HCT116 (cell line): ENCODE measurements at regions not wholly inside any gene's neighbourhood (a gene's known extent, or its start where the extent isn't known, plus 50 kb on each side); places are given as distances from the start of the nearest gene placed in this dataset.

Experiments used
- ATAC-seq: fragments of 200-7000 bp; cut with Tn5 transposase; 2 replicates; pipeline ENCODE4 v1.9.1; 2020; ENCODE audit warnings: mild to moderate bottlenecking, moderate library complexity
- BruUV-seq: library from RNA; stranded (reverse); fragments of 400-500 nt; replicated peaks from 2 replicates; lab custom pipeline; 2021; lab: Mats Ljungman, UMichigan
- CTCF ChIA-PET: fragments of 300-600 bp; sonication (Branson Sonifier 250); formaldehyde crosslinking; loops from one replicate; lab custom pipeline; 2021; ENCODE audit warnings: antibody characterized with exemption; lab: Charles Lee
- POLR2A ChIA-PET: fragments of 300-600, 350-600 bp; sonication (Branson Sonifier 250); formaldehyde crosslinking; loops from one replicate; lab custom pipeline; 2021; ENCODE audit warnings: antibody characterized with exemption; lab: Charles Lee
- RAD21 ChIA-PET, 2 experiments: fragments of 300-600 bp; sonication (Branson Sonifier 250); formaldehyde crosslinking; loops; one replicate each; lab custom pipeline; 2023; ENCODE audit warnings: low total read pairs in 2 of 2; ENCODE audit not compliant: uncharacterized antibody in 2 of 2, unreplicated experiment in 2 of 2, low non-redundant PET in 1 of 2; lab: Charles Lee
- DNase-seq: peaks from one replicate; pipeline ENCODE4 v3.0.0-alpha.2; 2010; ENCODE audit warnings: low read depth, low spot score
- H2AFZ ChIP-seq: fragments of 200-600 bp; shearing (Covaris generic), sonication (generic); 2 replicates; pipeline ENCODE4 v1.6.1; 2017; ENCODE audit warnings: low read depth, mixed run types, mixed read lengths, antibody characterized with exemption, low read length; ENCODE audit not compliant: poor library complexity, severe bottlenecking
- H3K27ac ChIP-seq: 2 replicates; pipeline ENCODE4 v1.5.1; 2012; ENCODE audit warnings: low read depth, low read length
- H3K27me3 ChIP-seq: fragments of 200-600 bp; sonication (generic); 2 replicates; pipeline ENCODE4 v1.6.1; 2016; ENCODE audit warnings: mixed run types, low read length, mixed read lengths; ENCODE audit not compliant: insufficient read depth
- H3K36me3 ChIP-seq, 2 experiments: fragments of 200-500 bp in 1 of 2; fragments of 200-600 bp in 1 of 2; sonication (Bioruptor generic) in 1 of 2; sonication (generic) in 1 of 2; 2 replicates each; pipeline versions ENCODE4 v1.5.1 to v1.6.1; 2014 to 2016; ENCODE audit warnings: low read length in 2 of 2, inconsistent platforms in 1 of 2, mixed read lengths in 1 of 2, mixed run types in 1 of 2; ENCODE audit not compliant: insufficient read depth in 2 of 2, control insufficient read depth in 1 of 2
- H3K4me1 ChIP-seq, 2 experiments: fragments of 200-600 bp in 1 of 2; sonication (generic) in 1 of 2; 2 replicates each; pipeline versions ENCODE4 v1.5.1 to v1.6.1; 2012 to 2017; ENCODE audit warnings: low read length in 2 of 2, inconsistent platforms in 1 of 2, mild to moderate bottlenecking in 1 of 2, mixed read lengths in 1 of 2, mixed run types in 1 of 2, moderate library complexity in 1 of 2; ENCODE audit not compliant: insufficient read depth in 2 of 2, control insufficient read depth in 1 of 2
- H3K4me2 ChIP-seq: fragments of 200-600 bp; sonication (generic); 2 replicates; pipeline ENCODE4 v1.6.1; 2017; ENCODE audit warnings: mixed run types, low read length, mixed read lengths
- H3K4me3 ChIP-seq, 2 experiments: fragments of 200-600 bp in 1 of 2; sonication (generic) in 1 of 2; replicated peaks in 1 of 2; 2 replicates each; pipeline ENCODE4 v1.5.1; 2011 to 2016; ENCODE audit warnings: low read length in 2 of 2, control low read depth in 1 of 2, low read depth in 1 of 2, mild to moderate bottlenecking in 1 of 2, mixed read lengths in 1 of 2, mixed run types in 1 of 2
- H3K79me2 ChIP-seq: fragments of 200-600 bp; sonication (generic); 2 replicates; pipeline ENCODE4 v1.6.1; 2017; ENCODE audit warnings: mild to moderate bottlenecking, mixed run types, low read length, moderate library complexity, mixed read lengths; ENCODE audit not compliant: insufficient read depth
- H3K9ac ChIP-seq: fragments of 200-600 bp; sonication (generic); 2 replicates; pipeline ENCODE4 v1.6.1; 2016; ENCODE audit warnings: low read length, mixed read lengths
- H3K9me2 ChIP-seq: fragments of 200-600 bp; sonication (generic), shearing (Covaris generic); 2 replicates; pipeline ENCODE4 v1.6.1; 2017; ENCODE audit warnings: mixed run types, mild to moderate bottlenecking, moderate library complexity; ENCODE audit not compliant: insufficient read depth
- H3K9me3 ChIP-seq, 2 experiments: fragments of 200-500 bp in 1 of 2; fragments of 200-600 bp in 1 of 2; sonication (Bioruptor generic) in 1 of 2; sonication (generic) in 1 of 2; 2 replicates each; pipeline ENCODE4 v1.6.1; 2014 to 2017; ENCODE audit warnings: low read length in 2 of 2, mixed read lengths in 2 of 2, inconsistent platforms in 1 of 2, low read depth in 1 of 2, mild to moderate bottlenecking in 1 of 2, mixed run types in 1 of 2, moderate library complexity in 1 of 2; ENCODE audit not compliant: control insufficient read depth in 1 of 2, insufficient read depth in 1 of 2
- H4K20me1 ChIP-seq: fragments of 200-600 bp; sonication (generic), shearing (Covaris generic); 2 replicates; pipeline ENCODE4 v1.6.1; 2017; ENCODE audit warnings: mixed run types, mild to moderate bottlenecking, moderate library complexity; ENCODE audit not compliant: insufficient read depth
- CBX3 ChIP-seq: IDR thresholded peaks from 2 replicates; pipeline ENCODE4 v1.6.1; 2012; ENCODE audit warnings: low read depth
- ELF1 ChIP-seq: IDR thresholded peaks from 2 replicates; pipeline ENCODE4 v1.6.1; 2012; ENCODE audit warnings: low read depth, borderline replicate concordance
- EZH2 ChIP-seq: fragments of 200-600 bp; sonication (generic); IDR thresholded peaks from 2 replicates; pipeline ENCODE4 v1.6.1; 2017; ENCODE audit warnings: antibody characterized with exemption, mixed run types
- EZH2phosphoT487 ChIP-seq: fragments of 200-600 bp; IDR thresholded peaks from 2 replicates; pipeline ENCODE4 v1.6.1; 2018; ENCODE audit warnings: antibody characterized with exemption, borderline replicate concordance
- POLR2A ChIP-seq: IDR thresholded peaks from 2 replicates; pipeline ENCODE4 v1.7.0; 2011; ENCODE audit warnings: borderline replicate concordance; ENCODE audit not compliant: insufficient read depth, insufficient read length; ENCODE audit errors: extremely low read depth
- POLR2AphosphoS5 ChIP-seq: IDR thresholded peaks from 2 replicates; pipeline ENCODE4 v1.6.1; 2011; ENCODE audit warnings: mild to moderate bottlenecking, low read depth, low read length, moderate library complexity
- RAD21 ChIP-seq: IDR thresholded peaks from 2 replicates; pipeline ENCODE4 v1.6.1; 2012; ENCODE audit warnings: low read depth, mild to moderate bottlenecking
- SIN3A ChIP-seq: IDR thresholded peaks from 2 replicates; pipeline ENCODE4 v1.6.1; 2012; ENCODE audit warnings: low read depth
- YY1 ChIP-seq: IDR thresholded peaks from 2 replicates; pipeline ENCODE4 v1.6.1; 2011; ENCODE audit warnings: low read length, low read depth, moderate library complexity, mild to moderate bottlenecking; ENCODE audit not compliant: insufficient replicate concordance; ENCODE audit errors: extremely low read depth
- intact Hi-C: fragments of 100-400 bp; cut with micrococcal nuclease; formaldehyde crosslinking; loops from 2 replicates; pipeline ENCODE4 v1.10.0; 2022
- TF ChIP-seq, protein P1 (sequence below): IDR thresholded peaks from 2 replicates; pipeline ENCODE4 v1.6.1; 2011; ENCODE audit warnings: mild to moderate bottlenecking, low read length, moderate library complexity; ENCODE audit not compliant: insufficient replicate concordance; ENCODE audit errors: extremely low read depth

DNA sequence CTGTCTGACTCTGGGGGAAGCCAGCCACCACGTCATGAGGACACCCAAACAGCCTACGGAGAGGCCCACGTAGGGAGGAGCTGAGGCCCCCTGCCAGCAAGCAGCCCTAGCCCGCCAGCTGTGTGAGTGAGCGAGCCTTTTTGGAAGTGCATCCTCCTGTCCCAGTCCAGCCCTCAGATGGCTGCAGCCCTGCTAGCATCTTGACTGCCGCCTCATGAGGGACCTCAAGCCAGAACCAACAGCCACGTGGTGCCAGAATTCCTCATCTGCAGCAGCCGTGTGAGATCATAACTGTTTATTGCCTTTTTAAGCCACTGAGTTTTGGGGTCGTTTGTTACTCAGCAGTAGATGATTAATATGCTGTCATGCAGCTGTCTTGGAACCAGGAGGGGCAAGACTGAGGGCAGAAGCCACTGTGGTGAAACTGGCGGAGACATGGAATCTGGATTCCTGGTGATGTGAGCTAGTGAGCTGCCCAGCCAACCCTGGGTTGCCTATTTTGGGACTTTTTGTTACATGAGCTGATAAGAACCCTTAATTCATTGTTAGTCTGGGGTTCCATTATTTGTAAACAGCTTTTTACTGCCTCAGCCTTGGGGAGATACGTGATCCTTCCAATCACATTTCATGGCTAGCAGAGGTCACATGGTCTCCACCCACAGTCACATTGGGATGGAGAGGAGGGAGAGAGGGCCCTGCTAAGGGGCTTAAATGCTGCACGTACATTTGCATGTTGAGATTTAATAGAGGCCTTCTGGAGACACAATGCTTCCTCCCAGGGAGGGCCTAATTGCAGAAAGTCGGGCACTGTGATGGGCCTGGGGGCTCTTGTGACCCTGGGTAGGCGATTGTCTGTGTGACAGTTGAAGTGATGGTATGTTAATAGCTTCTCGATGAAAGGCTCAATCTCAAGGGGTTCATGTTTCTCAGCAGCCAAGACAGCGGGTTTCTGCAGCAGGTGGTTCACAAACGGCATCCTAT lies 73.8 kb downstream of the RPLP1 start:
- no peak overlapping the region for H3K4me3 ChIP-seq
- no peak for TF ChIP-seq SIN3A
- no peak for TF ChIP-seq CBX3
- TF ChIP-seq ELF1, result no peak
- TF ChIP-seq EZH2phosphoT487, result no peak
- TF ChIP-seq, protein P1, sequence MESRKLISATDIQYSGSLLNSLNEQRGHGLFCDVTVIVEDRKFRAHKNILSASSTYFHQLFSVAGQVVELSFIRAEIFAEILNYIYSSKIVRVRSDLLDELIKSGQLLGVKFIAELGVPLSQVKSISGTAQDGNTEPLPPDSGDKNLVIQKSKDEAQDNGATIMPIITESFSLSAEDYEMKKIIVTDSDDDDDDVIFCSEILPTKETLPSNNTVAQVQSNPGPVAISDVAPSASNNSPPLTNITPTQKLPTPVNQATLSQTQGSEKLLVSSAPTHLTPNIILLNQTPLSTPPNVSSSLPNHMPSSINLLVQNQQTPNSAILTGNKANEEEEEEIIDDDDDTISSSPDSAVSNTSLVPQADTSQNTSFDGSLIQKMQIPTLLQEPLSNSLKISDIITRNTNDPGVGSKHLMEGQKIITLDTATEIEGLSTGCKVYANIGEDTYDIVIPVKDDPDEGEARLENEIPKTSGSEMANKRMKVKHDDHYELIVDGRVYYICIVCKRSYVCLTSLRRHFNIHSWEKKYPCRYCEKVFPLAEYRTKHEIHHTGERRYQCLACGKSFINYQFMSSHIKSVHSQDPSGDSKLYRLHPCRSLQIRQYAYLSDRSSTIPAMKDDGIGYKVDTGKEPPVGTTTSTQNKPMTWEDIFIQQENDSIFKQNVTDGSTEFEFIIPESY, result no peak
- no peak for TF ChIP-seq EZH2
- TF ChIP-seq POLR2A, result no peak
- TF ChIP-seq YY1, result no peak
- no peak for TF ChIP-seq POLR2AphosphoS5
- no peak for TF ChIP-seq RAD21
- H2AFZ ChIP-seq, result no peak overlapping the region
- no peaks in the 10 kb centered on the region for H4K20me1 ChIP-seq
- ChIA-PET CTCF (no interaction called here), RAD21 (no interaction called here), POLR2A (no interaction called here)
- ATAC-seq (no peak), DNase-seq (no peak)
- H3K4me2 ChIP-seq, result no peak overlapping the region
- no peaks in the 10 kb centered on the region for H3K9me3 ChIP-seq
- no peak overlapping the region for H3K27ac ChIP-seq
- 0 out of 2 replicates have a peak, but pooled peaks cover 4% of the 10 kb centered on the region for H3K27me3 ChIP-seq
- H3K79me2 ChIP-seq, result no peaks in the 10 kb centered on the region
- peaks cover 0 to 11% of the 10 kb centered on the region in 2 experiments; a peak in 2 of 4 replicates for H3K4me1 ChIP-seq
- H3K36me3 ChIP-seq, result no peaks in the 10 kb centered on the region
- no TSS peak for BruUV-seq
- H3K9me2 ChIP-seq, result no peaks in the 10 kb centered on the region
- intact Hi-C loops, result no loop called here
- no peak overlapping the region for H3K9ac ChIP-seq
